Liver (tissue), 8 donors: ENCODE measurements at regions not wholly inside any gene's neighbourhood (a gene's known extent, or its start where the extent isn't known, plus 50 kb on each side); places are given as distances from the start of the nearest gene placed in this dataset.

Experiments used
- DNase-seq: peaks from one replicate; pipeline ENCODE4 v3.0.0-alpha.2; 2017; ENCODE audit warnings: low spot score
- H3K27ac ChIP-seq, 2 donors: one replicate each; pipeline ENCODE4 v1.7.0; 2013; ENCODE audit warnings: inconsistent platforms in 2 of 2, low read length in 2 of 2, control low read depth in 1 of 2, low read depth in 1 of 2, mild to moderate bottlenecking in 1 of 2
- H3K27me3 ChIP-seq, 4 donors: one replicate each; pipeline versions ENCODE4 v1.6.1 to v1.7.0; 2013; ENCODE audit warnings: low read length in 3 of 4, inconsistent platforms in 1 of 4, mild to moderate bottlenecking in 1 of 4, moderate library complexity in 1 of 4; ENCODE audit not compliant: control insufficient read depth in 4 of 4, insufficient read depth in 4 of 4
- H3K36me3 ChIP-seq, 4 donors: one replicate each; pipeline versions ENCODE4 v1.6.1 to v1.7.0; 2013; ENCODE audit warnings: low read length in 3 of 4, mild to moderate bottlenecking in 3 of 4, low read depth in 1 of 4, moderate library complexity in 1 of 4; ENCODE audit not compliant: control insufficient read depth in 4 of 4, insufficient read depth in 3 of 4
- H3K4me1 ChIP-seq, 4 donors: one replicate each; pipeline versions ENCODE4 v1.6.1 to v1.7.0; 2013; ENCODE audit warnings: low read length in 3 of 4, mild to moderate bottlenecking in 3 of 4, moderate library complexity in 1 of 4; ENCODE audit not compliant: control insufficient read depth in 4 of 4, insufficient read depth in 4 of 4
- H3K4me3 ChIP-seq, 3 donors: one replicate each; pipeline versions ENCODE4 v1.6.1 to v1.7.0; 2013; ENCODE audit warnings: low read length in 3 of 3, control low read depth in 1 of 3, low read depth in 1 of 3, mild to moderate bottlenecking in 1 of 3
- H3K9ac ChIP-seq, 2 donors: one replicate each; pipeline ENCODE4 v1.7.0; 2013; ENCODE audit warnings: low read length in 2 of 2, mild to moderate bottlenecking in 2 of 2, moderate library complexity in 2 of 2, control low read depth in 1 of 2, low read depth in 1 of 2
- H3K9me3 ChIP-seq, 4 donors: one replicate each; pipeline versions ENCODE4 v1.6.1 to v1.7.0; 2013; ENCODE audit warnings: low read length in 3 of 4; ENCODE audit not compliant: control insufficient read depth in 4 of 4
- EGR1 ChIP-seq, 2 donors: IDR thresholded peaks; 2 replicates each; pipeline ENCODE4 v1.6.1; 2016 to 2018; ENCODE audit warnings: antibody characterized with exemption in 2 of 2, low read depth in 2 of 2
- FOXA2 ChIP-seq: IDR thresholded peaks from 2 replicates; pipeline ENCODE4 v1.6.1; 2016; ENCODE audit warnings: antibody characterized with exemption
- GABPA ChIP-seq, 2 donors: IDR thresholded peaks in 1 of 2; conservative IDR thresholded peaks in 1 of 2; 2 replicates each; pipeline ENCODE4 v1.6.1; 2016; ENCODE audit warnings: antibody characterized with exemption in 2 of 2, mild to moderate bottlenecking in 1 of 2, moderate library complexity in 1 of 2
- HNF4A ChIP-seq, 2 donors: conservative IDR thresholded peaks; 2 replicates each; pipeline ENCODE4 v1.6.1; 2016; ENCODE audit warnings: antibody characterized with exemption in 2 of 2, mild to moderate bottlenecking in 2 of 2
- HNF4G ChIP-seq: IDR thresholded peaks from 2 replicates; pipeline ENCODE4 v1.6.1; 2016; ENCODE audit warnings: antibody characterized with exemption
- JUND ChIP-seq, 2 donors: IDR thresholded peaks; 2 replicates each; pipeline ENCODE4 v1.6.1; 2016; ENCODE audit warnings: antibody characterized with exemption in 2 of 2
- NR2F2 ChIP-seq: IDR thresholded peaks from 2 replicates; pipeline ENCODE4 v1.6.1; 2016; ENCODE audit warnings: antibody characterized with exemption
- RAD21 ChIP-seq, 2 donors: IDR thresholded peaks; 2 replicates each; pipeline ENCODE4 v1.6.1; 2016; ENCODE audit warnings: antibody characterized with exemption in 2 of 2, mild to moderate bottlenecking in 2 of 2
- RXRA ChIP-seq, 2 donors: IDR thresholded peaks; 2 replicates each; pipeline ENCODE4 v1.6.1; 2017 to 2018; ENCODE audit warnings: antibody characterized with exemption in 2 of 2, mild to moderate bottlenecking in 1 of 2
- TAF1 ChIP-seq: conservative IDR thresholded peaks from 2 replicates; pipeline ENCODE4 v1.6.1; 2016; ENCODE audit warnings: antibody characterized with exemption, mild to moderate bottlenecking
- YY1 ChIP-seq: IDR thresholded peaks from 2 replicates; pipeline ENCODE4 v1.6.1; 2016; ENCODE audit warnings: antibody characterized with exemption, mild to moderate bottlenecking
- WGBS: extraction: QIAGEN DNeasy Blood & Tissue Kit; methylation state at CpG from one replicate; pipeline ENCODE4 v1.1.7; 2013; 5-methylcytosine and 5-hydroxymethylcytosine counted together
- TF ChIP-seq, protein P1 (sequence below): IDR thresholded peaks from 2 replicates; pipeline ENCODE4 v1.6.1; 2016; ENCODE audit warnings: antibody characterized with exemption
- TF ChIP-seq, protein P2 (sequence below): fragments of 150-350 bp; IDR thresholded peaks from 2 replicates; pipeline ENCODE4 v1.5.1; 2017; ENCODE audit warnings: improper control_type of control experiment, low read depth, low read length; ENCODE audit not compliant: missing input control
- TF ChIP-seq, protein P3 (sequence below): IDR thresholded peaks from 2 replicates; pipeline ENCODE4 v1.6.1; 2016; ENCODE audit warnings: antibody characterized with exemption, mild to moderate bottlenecking
- TF ChIP-seq, protein P4 (sequence below): IDR thresholded peaks from 2 replicates; pipeline ENCODE4 v1.6.1; 2016; ENCODE audit warnings: antibody characterized with exemption
- TF ChIP-seq, protein P5 (sequence below): IDR thresholded peaks from 2 replicates; pipeline ENCODE4 v1.6.1; 2016; ENCODE audit warnings: antibody characterized with exemption
- donor health status: healthy.
- donor health status: healthy.
- donor health status: healthy.
- donor health status: healthy.
- donor health status: healthy.

DNA sequence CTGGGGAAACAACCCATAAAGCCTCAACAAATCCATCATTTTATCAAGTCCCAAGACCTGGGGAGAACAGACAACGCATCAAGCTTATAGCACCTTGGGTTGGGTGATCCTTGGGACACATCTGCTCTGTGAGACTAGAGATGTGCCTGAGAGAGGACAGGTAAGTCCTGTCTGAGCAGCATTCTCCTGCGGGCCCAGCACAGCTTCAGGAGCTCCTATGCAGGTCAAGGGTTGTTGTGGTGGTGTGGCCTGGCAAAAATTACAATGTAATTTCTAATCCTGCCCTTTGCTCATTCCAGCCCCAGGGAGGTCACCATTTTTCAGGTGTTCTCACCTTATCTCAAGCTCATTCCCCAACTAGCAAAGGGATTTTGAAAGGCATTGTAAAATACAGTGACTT is 608.1 kb upstream of the CAMK1G start:
- Histone ChIP-seq H3K9me3 (peaks cover 0 to 5% (median 2%) of the 10 kb centered on the region in 4 donors), H3K4me3 (no peak overlapping the region), H3K36me3 (no peaks in the 10 kb centered on the region), H3K9ac (no peak overlapping the region), H3K27ac (no peak overlapping the region), H3K27me3 (no peaks in the 10 kb centered on the region), H3K4me1 (no peaks in the 10 kb centered on the region)
- TF ChIP-seq, protein P1, sequence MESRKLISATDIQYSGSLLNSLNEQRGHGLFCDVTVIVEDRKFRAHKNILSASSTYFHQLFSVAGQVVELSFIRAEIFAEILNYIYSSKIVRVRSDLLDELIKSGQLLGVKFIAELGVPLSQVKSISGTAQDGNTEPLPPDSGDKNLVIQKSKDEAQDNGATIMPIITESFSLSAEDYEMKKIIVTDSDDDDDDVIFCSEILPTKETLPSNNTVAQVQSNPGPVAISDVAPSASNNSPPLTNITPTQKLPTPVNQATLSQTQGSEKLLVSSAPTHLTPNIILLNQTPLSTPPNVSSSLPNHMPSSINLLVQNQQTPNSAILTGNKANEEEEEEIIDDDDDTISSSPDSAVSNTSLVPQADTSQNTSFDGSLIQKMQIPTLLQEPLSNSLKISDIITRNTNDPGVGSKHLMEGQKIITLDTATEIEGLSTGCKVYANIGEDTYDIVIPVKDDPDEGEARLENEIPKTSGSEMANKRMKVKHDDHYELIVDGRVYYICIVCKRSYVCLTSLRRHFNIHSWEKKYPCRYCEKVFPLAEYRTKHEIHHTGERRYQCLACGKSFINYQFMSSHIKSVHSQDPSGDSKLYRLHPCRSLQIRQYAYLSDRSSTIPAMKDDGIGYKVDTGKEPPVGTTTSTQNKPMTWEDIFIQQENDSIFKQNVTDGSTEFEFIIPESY, result no peak
- TF ChIP-seq NR2F2, result no peak
- no peak for TF ChIP-seq JUND (IDR thresholded peaks at IDR 0.05)
- TF ChIP-seq, protein P2, sequence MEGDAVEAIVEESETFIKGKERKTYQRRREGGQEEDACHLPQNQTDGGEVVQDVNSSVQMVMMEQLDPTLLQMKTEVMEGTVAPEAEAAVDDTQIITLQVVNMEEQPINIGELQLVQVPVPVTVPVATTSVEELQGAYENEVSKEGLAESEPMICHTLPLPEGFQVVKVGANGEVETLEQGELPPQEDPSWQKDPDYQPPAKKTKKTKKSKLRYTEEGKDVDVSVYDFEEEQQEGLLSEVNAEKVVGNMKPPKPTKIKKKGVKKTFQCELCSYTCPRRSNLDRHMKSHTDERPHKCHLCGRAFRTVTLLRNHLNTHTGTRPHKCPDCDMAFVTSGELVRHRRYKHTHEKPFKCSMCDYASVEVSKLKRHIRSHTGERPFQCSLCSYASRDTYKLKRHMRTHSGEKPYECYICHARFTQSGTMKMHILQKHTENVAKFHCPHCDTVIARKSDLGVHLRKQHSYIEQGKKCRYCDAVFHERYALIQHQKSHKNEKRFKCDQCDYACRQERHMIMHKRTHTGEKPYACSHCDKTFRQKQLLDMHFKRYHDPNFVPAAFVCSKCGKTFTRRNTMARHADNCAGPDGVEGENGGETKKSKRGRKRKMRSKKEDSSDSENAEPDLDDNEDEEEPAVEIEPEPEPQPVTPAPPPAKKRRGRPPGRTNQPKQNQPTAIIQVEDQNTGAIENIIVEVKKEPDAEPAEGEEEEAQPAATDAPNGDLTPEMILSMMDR, result no peak
- no peak for TF ChIP-seq HNF4A (conservative IDR thresholded peaks at IDR 0.05)
- TF ChIP-seq EGR1 (IDR thresholded peaks at IDR 0.05; ENCODE audit: low read depth in 2 of 2), result no peak
- no peak for TF ChIP-seq HNF4G
- TF ChIP-seq, protein P3, sequence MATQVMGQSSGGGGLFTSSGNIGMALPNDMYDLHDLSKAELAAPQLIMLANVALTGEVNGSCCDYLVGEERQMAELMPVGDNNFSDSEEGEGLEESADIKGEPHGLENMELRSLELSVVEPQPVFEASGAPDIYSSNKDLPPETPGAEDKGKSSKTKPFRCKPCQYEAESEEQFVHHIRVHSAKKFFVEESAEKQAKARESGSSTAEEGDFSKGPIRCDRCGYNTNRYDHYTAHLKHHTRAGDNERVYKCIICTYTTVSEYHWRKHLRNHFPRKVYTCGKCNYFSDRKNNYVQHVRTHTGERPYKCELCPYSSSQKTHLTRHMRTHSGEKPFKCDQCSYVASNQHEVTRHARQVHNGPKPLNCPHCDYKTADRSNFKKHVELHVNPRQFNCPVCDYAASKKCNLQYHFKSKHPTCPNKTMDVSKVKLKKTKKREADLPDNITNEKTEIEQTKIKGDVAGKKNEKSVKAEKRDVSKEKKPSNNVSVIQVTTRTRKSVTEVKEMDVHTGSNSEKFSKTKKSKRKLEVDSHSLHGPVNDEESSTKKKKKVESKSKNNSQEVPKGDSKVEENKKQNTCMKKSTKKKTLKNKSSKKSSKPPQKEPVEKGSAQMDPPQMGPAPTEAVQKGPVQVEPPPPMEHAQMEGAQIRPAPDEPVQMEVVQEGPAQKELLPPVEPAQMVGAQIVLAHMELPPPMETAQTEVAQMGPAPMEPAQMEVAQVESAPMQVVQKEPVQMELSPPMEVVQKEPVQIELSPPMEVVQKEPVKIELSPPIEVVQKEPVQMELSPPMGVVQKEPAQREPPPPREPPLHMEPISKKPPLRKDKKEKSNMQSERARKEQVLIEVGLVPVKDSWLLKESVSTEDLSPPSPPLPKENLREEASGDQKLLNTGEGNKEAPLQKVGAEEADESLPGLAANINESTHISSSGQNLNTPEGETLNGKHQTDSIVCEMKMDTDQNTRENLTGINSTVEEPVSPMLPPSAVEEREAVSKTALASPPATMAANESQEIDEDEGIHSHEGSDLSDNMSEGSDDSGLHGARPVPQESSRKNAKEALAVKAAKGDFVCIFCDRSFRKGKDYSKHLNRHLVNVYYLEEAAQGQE, result no peak
- no peak for TF ChIP-seq FOXA2
- no peak for TF ChIP-seq TAF1
- WGBS, result 56% methylated on average over 2 of the region's 2 CpGs
- no peak for DNase-seq

DNA sequence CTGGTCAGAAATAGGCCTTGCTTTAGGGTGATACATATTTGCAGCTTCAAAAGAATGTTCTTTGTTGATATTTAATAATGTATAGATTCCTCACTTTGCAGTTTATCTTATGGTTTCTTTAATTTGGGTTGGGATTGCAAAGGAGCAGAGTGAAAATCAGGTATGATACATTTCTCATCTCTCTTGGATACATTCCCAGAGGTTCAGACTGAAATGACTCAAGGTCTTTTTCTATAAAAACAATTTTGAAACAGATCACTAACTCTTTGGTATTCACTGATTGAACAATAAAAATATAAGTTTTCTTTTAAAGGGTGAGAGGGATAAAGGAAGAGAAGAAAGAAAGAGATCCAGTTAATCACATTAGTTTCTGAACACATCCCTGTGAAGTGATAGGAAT is 606.5 kb upstream of the CAMK1G start:
- Histone ChIP-seq H3K9me3 (peaks cover 0 to 5% (median 2%) of the 10 kb centered on the region in 4 donors), H3K36me3 (no peaks in the 10 kb centered on the region), H3K27ac (no peak overlapping the region), H3K27me3 (no peaks in the 10 kb centered on the region), H3K4me1 (no peaks in the 10 kb centered on the region), H3K4me3 (no peak overlapping the region), H3K9ac (no peak overlapping the region)
- DNase-seq, result no peak
- TF ChIP-seq GABPA (IDR thresholded peaks at IDR 0.05 in 1 of 2, conservative IDR thresholded peaks at IDR 0.05 in 1 of 2) (no peak), HNF4A (conservative IDR thresholded peaks at IDR 0.05) (no peak), EGR1 (IDR thresholded peaks at IDR 0.05; ENCODE audit: low read depth in 2 of 2) (no peak), NR2F2 (no peak), RXRA (IDR thresholded peaks at IDR 0.05) (no peak), TAF1 (no peak), JUND (IDR thresholded peaks at IDR 0.05) (no peak), YY1 (no peak), FOXA2 (no peak), HNF4G (no peak), RAD21 (IDR thresholded peaks at IDR 0.05) (no peak)
- TF ChIP-seq, protein P2, result no peak
- TF ChIP-seq, protein P1, result no peak
- TF ChIP-seq, protein P4, sequence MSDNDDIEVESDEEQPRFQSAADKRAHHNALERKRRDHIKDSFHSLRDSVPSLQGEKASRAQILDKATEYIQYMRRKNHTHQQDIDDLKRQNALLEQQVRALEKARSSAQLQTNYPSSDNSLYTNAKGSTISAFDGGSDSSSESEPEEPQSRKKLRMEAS, result no peak
- TF ChIP-seq, protein P5, sequence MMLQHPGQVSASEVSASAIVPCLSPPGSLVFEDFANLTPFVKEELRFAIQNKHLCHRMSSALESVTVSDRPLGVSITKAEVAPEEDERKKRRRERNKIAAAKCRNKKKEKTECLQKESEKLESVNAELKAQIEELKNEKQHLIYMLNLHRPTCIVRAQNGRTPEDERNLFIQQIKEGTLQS, result no peak
